Nephron (organoid): ENCODE measurements at regions not wholly inside any gene's neighbourhood (a gene's known extent, or its start where the extent isn't known, plus 50 kb on each side); places are given as distances from the start of the nearest gene placed in this dataset.
"Not testable (repeated sequence)": the region's sequence is repeated elsewhere in the genome, so short reads cannot be mapped to it uniquely, and the experiment has no call there.

Experiments used
- H3K27ac Mint-ChIP-seq, 3 experiments: 2 replicates each; pipeline ENCODE4 v1.8.0; 2020; ENCODE audit warnings: mixed read lengths in 3 of 3, mild to moderate bottlenecking in 2 of 3, moderate library complexity in 1 of 3
- H3K27me3 Mint-ChIP-seq: 2 replicates; pipeline ENCODE4 v1.8.0; 2021; ENCODE audit warnings: low read depth, mild to moderate bottlenecking, moderate library complexity, mixed read lengths
- H3K36me3 Mint-ChIP-seq: 2 replicates; pipeline ENCODE4 v1.8.0; 2020; ENCODE audit warnings: low read depth, mixed read lengths
- H3K4me1 Mint-ChIP-seq: 2 replicates; pipeline ENCODE4 v1.8.0; 2020; ENCODE audit warnings: mixed read lengths
- H3K4me3 Mint-ChIP-seq, 3 experiments: 2 replicates each; pipeline ENCODE4 v1.8.0; 2020; ENCODE audit warnings: mild to moderate bottlenecking in 3 of 3, mixed read lengths in 3 of 3, moderate library complexity in 2 of 3
- H3K9me3 Mint-ChIP-seq: 2 replicates; pipeline ENCODE4 v1.8.0; 2020; ENCODE audit warnings: mixed read lengths
- CTCF ChIP-seq, 3 experiments: fragments of 200-600 bp; sonication (generic); IDR thresholded peaks; one replicate each; pipeline ENCODE4 v1.5.0; 2021; ENCODE audit warnings: antibody characterized with exemption in 3 of 3; ENCODE audit not compliant: unreplicated experiment in 3 of 3

- Mint-ChIP-seq H3K4me3 (no peak overlapping the region), H3K4me1 (no peaks in the 10 kb centered on the region), H3K27me3 (no peaks in the 10 kb centered on the region), H3K36me3 (no peaks in the 10 kb centered on the region), H3K27ac (no peak overlapping the region), H3K9me3 (no peaks in the 10 kb centered on the region)
- no peak for TF ChIP-seq CTCF (IDR thresholded peaks at IDR 0.05; ENCODE audit: unreplicated experiment in 3 of 3)
Measured at GRCh38 chr7:115572111-115572510, 458.5 kb downstream of the TFEC start.

GRCh38 chr7:115561335-115562110 is 469.0 kb downstream of the TFEC start:
- Mint-ChIP-seq H3K4me1 (no peaks in the 10 kb centered on the region), H3K4me3 (no peak overlapping the region), H3K36me3 (no peaks in the 10 kb centered on the region), H3K9me3 (no peaks in the 10 kb centered on the region), H3K27ac (no peak overlapping the region), H3K27me3 (no peaks in the 10 kb centered on the region)
- no peak for TF ChIP-seq CTCF (IDR thresholded peaks at IDR 0.05; ENCODE audit: unreplicated experiment in 3 of 3)

GRCh38 chr7:115559877-115560276 is 470.7 kb downstream of the TFEC start:
- no peaks in the 10 kb centered on the region for H3K36me3 Mint-ChIP-seq
- H3K4me3 Mint-ChIP-seq: no peak overlapping the region
- no peak for TF ChIP-seq CTCF (IDR thresholded peaks at IDR 0.05; ENCODE audit: unreplicated experiment in 3 of 3)
- H3K4me1 Mint-ChIP-seq: no peaks in the 10 kb centered on the region
- no peak overlapping the region for H3K27ac Mint-ChIP-seq
- no peaks in the 10 kb centered on the region for H3K27me3 Mint-ChIP-seq
- no peaks in the 10 kb centered on the region for H3K9me3 Mint-ChIP-seq

- H3K4me1 Mint-ChIP-seq: no peaks in the 10 kb centered on the region
- no peak for TF ChIP-seq CTCF (IDR thresholded peaks at IDR 0.05; ENCODE audit: unreplicated experiment in 3 of 3)
- no peaks in the 10 kb centered on the region for H3K36me3 Mint-ChIP-seq
- H3K27me3 Mint-ChIP-seq: no peaks in the 10 kb centered on the region
- H3K27ac Mint-ChIP-seq: no peak overlapping the region
- H3K9me3 Mint-ChIP-seq: no peaks in the 10 kb centered on the region
- H3K4me3 Mint-ChIP-seq: no peak overlapping the region
Measured at GRCh38 chr7:115558161-115558560, 472.4 kb downstream of the TFEC start.

GRCh38 chr7:115557296-115557695 is 473.3 kb downstream of the TFEC start:
- H3K27me3 Mint-ChIP-seq, H3K9me3 Mint-ChIP-seq, H3K4me3 Mint-ChIP-seq, H3K27ac Mint-ChIP-seq, H3K4me1 Mint-ChIP-seq, H3K36me3 Mint-ChIP-seq: not testable (repeated sequence)

GRCh38 chr7:115552766-115553165 is 477.8 kb downstream of the TFEC start:
- TF ChIP-seq CTCF (IDR thresholded peaks at IDR 0.05; ENCODE audit: unreplicated experiment in 3 of 3): no peak
- H3K36me3 Mint-ChIP-seq: no peaks in the 10 kb centered on the region
- no peaks in the 10 kb centered on the region for H3K4me1 Mint-ChIP-seq
- no peak overlapping the region for H3K27ac Mint-ChIP-seq
- H3K4me3 Mint-ChIP-seq: no peak overlapping the region
- no peaks in the 10 kb centered on the region for H3K27me3 Mint-ChIP-seq
- no peaks in the 10 kb centered on the region for H3K9me3 Mint-ChIP-seq
